Activated CD4-positive, CD25-positive, alpha-beta regulatory T cell treated with anti-CD3 and anti-CD28 coated beads, Interleukin-2, amount 50 U/mL, for 16 hours (primary cell): ENCODE measurements at regions not wholly inside any gene's neighbourhood (a gene's known extent, or its start where the extent isn't known, plus 50 kb on each side); places are given as distances from the start of the nearest gene placed in this dataset.

Experiments
- DNase-seq: peaks from one replicate; pipeline ENCODE4 v3.0.0-alpha.2; 2020; ENCODE audit warnings: low read depth, low spot score

GRCh38 chr11:19519912-19520641 is 192.6 kb upstream of the NAV2 start:
- no peak for DNase-seq

GRCh38 chr11:19519353-19519752 is 193.3 kb upstream of the NAV2 start:
- DNase-seq, result no peak

GRCh38 chr11:19513253-19513652 is 199.4 kb upstream of the NAV2 start:
- no peak for DNase-seq

- no peak for DNase-seq
Observed at GRCh38 chr11:19512618-19513017, 200.0 kb upstream of the NAV2 start.

- DNase-seq, result no peak
Observed at GRCh38 chr11:19511413-19512183, 201.0 kb upstream of the NAV2 start.

GRCh38 chr11:19511066-19511412 is 201.6 kb upstream of the NAV2 start:
- no peak for DNase-seq

GRCh38 chr11:19510468-19510867 is 202.2 kb upstream of the NAV2 start:
- DNase-seq, result no peak

- DNase-seq, result no peak
Observed at GRCh38 chr11:19509215-19509614, 203.4 kb upstream of the NAV2 start.

- DNase-seq, result no peak
Observed at GRCh38 chr11:19508165-19508564, 204.5 kb upstream of the NAV2 start.

- DNase-seq, result no peak
Observed at GRCh38 chr11:19506816-19507486, 205.7 kb upstream of the NAV2 start.

GRCh38 chr11:19502691-19503253 is 209.9 kb upstream of the NAV2 start:
- no peak for DNase-seq

- no peak for DNase-seq
Observed at GRCh38 chr11:19501631-19502030, 211.0 kb upstream of the NAV2 start.

GRCh38 chr11:19499999-19500398 is 212.6 kb upstream of the NAV2 start:
- DNase-seq, result no peak

- no peak for DNase-seq
Observed at GRCh38 chr11:19499026-19499669, 213.5 kb upstream of the NAV2 start.

GRCh38 chr11:19493446-19494213 is 219.0 kb upstream of the NAV2 start:
- DNase-seq, result no peak

GRCh38 chr11:19482319-19483100 is 230.1 kb upstream of the NAV2 start:
- no peak for DNase-seq

GRCh38 chr11:19480540-19480939 is 232.1 kb upstream of the NAV2 start:
- no peak for DNase-seq

GRCh38 chr11:19478891-19479290 is 233.7 kb upstream of the NAV2 start:
- no peak for DNase-seq

- DNase-seq, result no peak
Observed at GRCh38 chr11:19474954-19475721, 234.4 kb upstream of the E2F8 start.

- no peak for DNase-seq
Observed at GRCh38 chr11:19474211-19474610, 233.5 kb upstream of the E2F8 start.
